ENCODE measurements at regions not wholly inside any gene's neighbourhood (a gene's known extent, or its start where the extent isn't known, plus 50 kb on each side); places are given as distances from the start of the nearest gene placed in this dataset.

- TF ChIP-seq, protein P1, sequence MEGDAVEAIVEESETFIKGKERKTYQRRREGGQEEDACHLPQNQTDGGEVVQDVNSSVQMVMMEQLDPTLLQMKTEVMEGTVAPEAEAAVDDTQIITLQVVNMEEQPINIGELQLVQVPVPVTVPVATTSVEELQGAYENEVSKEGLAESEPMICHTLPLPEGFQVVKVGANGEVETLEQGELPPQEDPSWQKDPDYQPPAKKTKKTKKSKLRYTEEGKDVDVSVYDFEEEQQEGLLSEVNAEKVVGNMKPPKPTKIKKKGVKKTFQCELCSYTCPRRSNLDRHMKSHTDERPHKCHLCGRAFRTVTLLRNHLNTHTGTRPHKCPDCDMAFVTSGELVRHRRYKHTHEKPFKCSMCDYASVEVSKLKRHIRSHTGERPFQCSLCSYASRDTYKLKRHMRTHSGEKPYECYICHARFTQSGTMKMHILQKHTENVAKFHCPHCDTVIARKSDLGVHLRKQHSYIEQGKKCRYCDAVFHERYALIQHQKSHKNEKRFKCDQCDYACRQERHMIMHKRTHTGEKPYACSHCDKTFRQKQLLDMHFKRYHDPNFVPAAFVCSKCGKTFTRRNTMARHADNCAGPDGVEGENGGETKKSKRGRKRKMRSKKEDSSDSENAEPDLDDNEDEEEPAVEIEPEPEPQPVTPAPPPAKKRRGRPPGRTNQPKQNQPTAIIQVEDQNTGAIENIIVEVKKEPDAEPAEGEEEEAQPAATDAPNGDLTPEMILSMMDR (optimal IDR thresholded peaks at IDR 0.05 in 1 of 3, IDR thresholded peaks at IDR 0.05 in 1 of 3, conservative IDR thresholded peaks at IDR 0.05 in 1 of 3; ENCODE audit: extremely low read depth in 1 of 3, insufficient read depth in 2 of 3, low read length in 3 of 3) = no peak
- no peak for TF ChIP-seq EZH2 (IDR thresholded peaks at IDR 0.05; ENCODE audit: low read length)
Measured at GRCh38 chrX:4572691-4573090, 859.2 kb upstream of the PRKX start.
